Ascending aorta (tissue), 2 donors: ENCODE measurements at regions not wholly inside any gene's neighbourhood (a gene's known extent, or its start where the extent isn't known, plus 50 kb on each side); places are given as distances from the start of the nearest gene placed in this dataset.

ENCODE experiments used
- DNase-seq, 2 donors: peaks; one replicate each; pipeline ENCODE4 v3.0.0-alpha.2; 2019; ENCODE audit warnings: low spot score in 2 of 2
- H3K27ac ChIP-seq, 2 donors: fragments of 200-600 bp; sonication (generic); one replicate each; pipeline ENCODE4 v1.5.1; 2016 to 2017; ENCODE audit warnings: mild to moderate bottlenecking in 1 of 2
- H3K27me3 ChIP-seq: fragments of 200-600 bp; sonication (generic); one replicate; pipeline ENCODE4 v1.5.1; 2017
- H3K36me3 ChIP-seq, 2 donors: fragments of 200-600 bp; sonication (generic); one replicate each; pipeline ENCODE4 v1.5.1; 2016
- H3K4me1 ChIP-seq, 2 donors: fragments of 200-600 bp; sonication (generic); one replicate each; pipeline ENCODE4 v1.5.1; 2016 to 2017; ENCODE audit warnings: mild to moderate bottlenecking in 1 of 2
- H3K4me3 ChIP-seq, 2 donors: fragments of 200-600 bp; sonication (generic); one replicate each; pipeline ENCODE4 v1.5.1; 2016 to 2017; ENCODE audit warnings: mild to moderate bottlenecking in 1 of 2
- H3K9me3 ChIP-seq, 2 donors: fragments of 200-600 bp; sonication (generic); one replicate each; pipeline ENCODE4 v1.5.1; 2016
- intact Hi-C: fragments of 100-400 bp; cut with DNase I; formaldehyde crosslinking; loops from one replicate; pipeline ENCODE4 v1.15.1; 2023
- TF ChIP-seq, protein P1 (sequence below), 3 experiments: fragments of 200-600 bp in 2 of 3; fragments of 450-650 bp in 1 of 3; sonication (generic) in 2 of 3; IDR thresholded peaks; one replicate each; pipeline ENCODE4 v1.5.1; 2016 to 2019; ENCODE audit warnings: antibody characterized with exemption in 3 of 3, mild to moderate bottlenecking in 1 of 3, moderate library complexity in 1 of 3

- TF ChIP-seq, protein P1, sequence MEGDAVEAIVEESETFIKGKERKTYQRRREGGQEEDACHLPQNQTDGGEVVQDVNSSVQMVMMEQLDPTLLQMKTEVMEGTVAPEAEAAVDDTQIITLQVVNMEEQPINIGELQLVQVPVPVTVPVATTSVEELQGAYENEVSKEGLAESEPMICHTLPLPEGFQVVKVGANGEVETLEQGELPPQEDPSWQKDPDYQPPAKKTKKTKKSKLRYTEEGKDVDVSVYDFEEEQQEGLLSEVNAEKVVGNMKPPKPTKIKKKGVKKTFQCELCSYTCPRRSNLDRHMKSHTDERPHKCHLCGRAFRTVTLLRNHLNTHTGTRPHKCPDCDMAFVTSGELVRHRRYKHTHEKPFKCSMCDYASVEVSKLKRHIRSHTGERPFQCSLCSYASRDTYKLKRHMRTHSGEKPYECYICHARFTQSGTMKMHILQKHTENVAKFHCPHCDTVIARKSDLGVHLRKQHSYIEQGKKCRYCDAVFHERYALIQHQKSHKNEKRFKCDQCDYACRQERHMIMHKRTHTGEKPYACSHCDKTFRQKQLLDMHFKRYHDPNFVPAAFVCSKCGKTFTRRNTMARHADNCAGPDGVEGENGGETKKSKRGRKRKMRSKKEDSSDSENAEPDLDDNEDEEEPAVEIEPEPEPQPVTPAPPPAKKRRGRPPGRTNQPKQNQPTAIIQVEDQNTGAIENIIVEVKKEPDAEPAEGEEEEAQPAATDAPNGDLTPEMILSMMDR (IDR thresholded peaks at IDR 0.05): no peak
- intact Hi-C loops: no loop called here
- no peak overlapping the region for H3K27ac ChIP-seq
- H3K27me3 ChIP-seq: no peaks in the 10 kb centered on the region
- no peak overlapping the region for H3K4me3 ChIP-seq
- no peaks in the 10 kb centered on the region for H3K4me1 ChIP-seq
- no peaks in the 10 kb centered on the region for H3K9me3 ChIP-seq
- no peaks in the 10 kb centered on the region for H3K36me3 ChIP-seq
- no peak for DNase-seq
Measured at GRCh38 chr13:81425286-81425685, 1084.4 kb upstream of the SPRY2 start.

DNA sequence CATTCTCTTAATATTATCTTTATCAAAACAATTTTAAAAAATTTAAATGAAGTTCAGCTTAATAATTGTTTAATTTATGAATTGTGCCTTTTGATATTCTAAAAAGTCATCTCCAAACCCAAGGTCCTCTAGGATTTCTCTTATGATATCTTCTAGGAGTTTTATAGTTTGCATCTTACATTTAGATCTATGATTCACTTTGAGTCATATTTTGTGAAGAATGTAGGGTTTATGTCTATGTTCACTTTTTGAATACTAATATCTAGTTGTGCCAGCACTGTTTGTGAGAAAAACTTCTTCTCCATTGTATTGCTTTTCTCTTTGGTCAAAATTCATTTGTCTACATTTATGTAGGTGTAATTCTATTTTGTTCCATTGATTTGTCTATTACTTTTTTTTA, 1068.4 kb upstream of the SPRY2 start:
- TF ChIP-seq, protein P1 (IDR thresholded peaks at IDR 0.05): no peak
- no peak for DNase-seq
- Histone ChIP-seq H3K36me3 (no peaks in the 10 kb centered on the region), H3K27ac (no peak overlapping the region), H3K9me3 (no peaks in the 10 kb centered on the region), H3K27me3 (no peaks in the 10 kb centered on the region), H3K4me3 (no peak overlapping the region), H3K4me1 (no peaks in the 10 kb centered on the region)
- intact Hi-C loops: no loop called here

- Histone ChIP-seq H3K9me3 (no peaks in the 10 kb centered on the region), H3K4me3 (no peak overlapping the region), H3K27me3 (no peaks in the 10 kb centered on the region), H3K27ac (no peak overlapping the region), H3K36me3 (no peaks in the 10 kb centered on the region), H3K4me1 (no peaks in the 10 kb centered on the region)
- no peak for DNase-seq
- TF ChIP-seq, protein P1 (IDR thresholded peaks at IDR 0.05): no peak
- intact Hi-C loops: no loop called here
Measured at GRCh38 chr13:81408647-81409046, 1067.7 kb upstream of the SPRY2 start.

DNA sequence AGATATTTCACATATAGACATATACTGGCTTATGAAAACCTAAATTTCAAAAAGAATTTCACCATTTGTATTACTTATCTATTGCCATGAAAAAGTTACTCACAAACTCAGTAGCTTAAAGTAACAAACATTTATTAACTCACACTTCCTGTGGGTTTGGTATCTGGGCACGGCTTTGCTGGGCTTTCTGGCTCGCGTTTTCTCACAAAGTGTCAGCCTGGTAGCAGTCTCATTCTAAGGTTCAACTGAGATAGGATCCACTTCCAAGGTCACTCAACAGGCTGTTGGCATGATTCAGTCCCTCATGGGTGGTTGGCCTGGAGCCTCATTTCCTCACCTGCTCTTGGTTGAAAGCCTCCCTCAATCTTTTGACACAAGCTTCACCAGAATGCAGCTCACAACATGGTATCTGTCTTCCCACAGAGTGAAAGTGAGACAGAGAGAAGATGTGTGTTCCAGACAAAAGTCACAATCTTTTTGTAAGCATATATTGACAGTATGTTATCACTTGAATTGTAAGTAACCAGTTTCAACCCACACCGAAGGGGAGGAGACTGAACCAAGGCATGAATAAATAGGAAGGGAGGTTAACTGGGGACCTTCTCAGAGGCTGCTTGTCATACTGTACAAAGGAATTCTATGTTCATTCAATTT, 1065.8 kb upstream of the SPRY2 start:
- intact Hi-C loops: no loop called here
- Histone ChIP-seq H3K27ac (no peak overlapping the region), H3K36me3 (no peaks in the 10 kb centered on the region), H3K27me3 (no peaks in the 10 kb centered on the region), H3K4me1 (no peaks in the 10 kb centered on the region), H3K4me3 (no peak overlapping the region), H3K9me3 (no peaks in the 10 kb centered on the region)
- DNase-seq: no peak
- TF ChIP-seq, protein P1 (IDR thresholded peaks at IDR 0.05): no peak

DNA sequence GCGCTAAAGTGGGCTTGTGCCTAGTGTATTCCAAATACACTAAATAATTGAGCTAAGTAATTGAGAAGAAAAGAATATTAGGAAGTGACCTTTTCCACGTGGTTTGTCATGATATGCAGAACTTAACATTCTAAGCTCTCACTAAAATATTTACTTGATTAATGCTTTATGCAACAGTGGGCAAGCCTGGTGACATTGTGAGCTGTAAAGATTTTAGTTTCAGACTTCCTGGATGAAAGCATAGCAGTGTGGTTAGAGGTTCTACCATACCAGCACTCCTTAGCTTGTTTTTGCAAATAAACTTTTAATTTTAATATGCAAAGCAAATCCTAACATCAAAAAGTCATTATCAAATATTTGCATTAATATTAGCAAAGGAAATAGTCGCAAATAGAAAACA, 1065.1 kb upstream of the SPRY2 start:
- H3K27me3 ChIP-seq: no peaks in the 10 kb centered on the region
- DNase-seq: no peak
- H3K36me3 ChIP-seq: no peaks in the 10 kb centered on the region
- no peak overlapping the region for H3K27ac ChIP-seq
- TF ChIP-seq, protein P1 (IDR thresholded peaks at IDR 0.05): no peak
- no peak overlapping the region for H3K4me3 ChIP-seq
- intact Hi-C loops: no loop called here
- no peaks in the 10 kb centered on the region for H3K9me3 ChIP-seq
- no peaks in the 10 kb centered on the region for H3K4me1 ChIP-seq

DNA sequence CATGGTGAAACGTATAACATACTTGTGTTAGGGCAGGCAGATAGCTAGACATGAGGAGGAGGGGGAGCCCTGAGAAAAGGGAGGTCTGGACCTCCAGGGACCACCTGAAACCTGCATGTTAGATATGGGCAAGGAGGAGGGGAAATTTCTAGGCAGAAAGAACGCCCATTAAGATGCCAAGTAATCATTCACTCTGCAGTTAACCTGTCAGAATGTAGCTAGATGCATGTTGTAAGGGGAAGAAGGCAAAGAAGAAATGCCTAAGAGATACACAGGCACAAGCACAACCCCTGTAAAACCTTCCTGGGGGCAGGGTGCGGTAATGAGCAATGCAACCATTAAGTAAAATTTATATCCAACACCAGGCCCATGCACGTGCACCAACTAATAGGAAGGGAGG, 1055.3 kb upstream of the SPRY2 start:
- no peaks in the 10 kb centered on the region for H3K4me1 ChIP-seq
- no peaks in the 10 kb centered on the region for H3K27me3 ChIP-seq
- H3K27ac ChIP-seq: no peak overlapping the region
- intact Hi-C loops: no loop called here
- no peak overlapping the region for H3K4me3 ChIP-seq
- no peak for DNase-seq
- no peaks in the 10 kb centered on the region for H3K9me3 ChIP-seq
- TF ChIP-seq, protein P1 (IDR thresholded peaks at IDR 0.05): no peak
- no peaks in the 10 kb centered on the region for H3K36me3 ChIP-seq
